ENCODE measurements at regions not wholly inside any gene's neighbourhood (a gene's known extent, or its start where the extent isn't known, plus 50 kb on each side); places are given as distances from the start of the nearest gene placed in this dataset.
A peak's percentile ranks its signal among the peaks of the same experiment; 100 is the strongest.

DNA sequence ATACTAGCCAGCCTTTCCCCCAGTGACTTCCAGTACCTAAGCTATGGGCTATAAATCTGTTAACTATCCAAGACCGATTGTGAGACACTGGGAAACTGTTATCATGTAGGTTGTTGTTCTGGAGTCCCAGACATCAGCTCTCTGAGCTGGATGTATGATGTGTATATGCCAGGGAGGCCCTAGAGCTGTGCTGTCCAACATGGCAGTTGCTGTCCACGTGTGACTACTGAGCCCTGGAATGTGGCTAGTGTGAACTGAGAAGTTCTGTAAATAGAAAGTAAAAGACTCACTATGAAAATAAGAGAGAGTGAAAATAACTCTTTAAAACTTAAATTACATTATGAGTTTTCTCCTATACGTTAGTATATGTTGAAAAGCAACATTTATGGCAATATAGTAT lies 755.8 kb upstream of the FBXO33 start:
- no peak for TF ChIP-seq JUND (IDR thresholded peaks at IDR 0.05; ENCODE audit: low read depth)
- peak in 1 of 2 experiments; percentile 31 for DNase-seq (ENCODE audit: low read depth in 1 of 2, low spot score in 1 of 2)
- in situ Hi-C loops (cut with HindIII; ENCODE audit: low pct_unique_long_range_greater_than_20kb, low sequenced_read_pairs): no loop called here

DNA sequence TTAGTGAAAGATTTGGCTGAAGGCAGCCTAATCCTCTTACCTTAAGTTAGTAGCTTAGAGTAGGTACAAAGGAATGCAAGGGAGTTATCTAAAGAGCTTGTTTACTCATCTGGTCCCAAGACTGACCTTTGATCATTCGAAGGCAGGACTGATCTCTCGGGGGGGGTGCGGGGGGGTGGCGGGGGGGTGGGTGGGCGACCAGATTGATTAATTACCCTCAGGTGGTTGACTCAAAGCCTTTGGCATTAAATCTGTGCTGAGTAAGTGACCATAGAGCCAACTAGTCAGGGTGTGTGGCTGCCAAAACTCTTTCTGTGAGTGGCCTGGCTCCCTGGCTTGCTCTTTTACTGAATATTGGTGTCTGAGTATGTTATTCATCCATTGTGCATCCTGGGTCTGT lies 731.9 kb upstream of the FBXO33 start:
- DNase-seq (ENCODE audit: low read depth in 1 of 2, low spot score in 1 of 2): no peak
- in situ Hi-C loops (cut with HindIII; ENCODE audit: low pct_unique_long_range_greater_than_20kb, low sequenced_read_pairs): no loop called here
- TF ChIP-seq JUND (IDR thresholded peaks at IDR 0.05; ENCODE audit: low read depth): no peak

DNA sequence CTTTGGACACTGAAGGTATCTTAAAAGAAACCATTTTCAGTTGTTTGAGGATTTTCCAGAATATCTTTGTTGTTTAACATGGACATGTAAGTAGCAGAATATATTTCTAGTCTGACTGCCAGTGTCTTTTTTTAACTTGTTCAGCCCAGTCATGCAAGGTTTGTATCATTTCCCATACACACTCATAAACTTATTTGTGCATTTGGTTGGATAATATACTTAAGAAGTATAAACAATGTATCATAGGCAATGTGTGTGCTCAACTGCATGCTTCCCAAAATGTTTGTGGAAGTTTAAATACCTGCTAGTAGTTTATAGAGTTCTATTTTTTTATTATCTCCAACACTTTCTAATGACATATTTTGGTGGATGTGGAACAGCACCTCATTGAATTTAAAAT lies 707.4 kb upstream of the FBXO33 start:
- in situ Hi-C loops (cut with HindIII; ENCODE audit: low pct_unique_long_range_greater_than_20kb, low sequenced_read_pairs): no loop called here
- DNase-seq (ENCODE audit: low read depth in 1 of 2, low spot score in 1 of 2): no peak
- no peak for TF ChIP-seq JUND (IDR thresholded peaks at IDR 0.05; ENCODE audit: low read depth)

DNA sequence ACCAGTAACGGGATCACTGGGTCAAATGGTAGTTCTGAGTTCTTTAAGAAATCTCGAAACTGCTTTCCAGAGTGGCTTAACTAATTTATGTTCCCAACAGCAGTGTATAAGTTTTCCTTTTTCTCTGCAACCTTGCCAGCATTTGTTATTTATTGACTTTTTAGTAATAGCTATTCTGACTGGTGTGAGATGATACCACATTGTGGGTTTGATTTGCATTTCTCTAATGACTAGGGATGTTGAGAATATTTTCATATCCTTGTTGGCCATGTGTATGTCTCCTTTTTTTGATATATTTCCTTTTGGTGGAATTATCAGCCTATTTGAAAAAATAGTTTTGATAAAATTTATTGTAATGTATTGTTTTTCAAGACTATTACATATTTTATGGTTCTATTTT lies 701.2 kb upstream of the FBXO33 start:
- DNase-seq (ENCODE audit: low read depth in 1 of 2, low spot score in 1 of 2): no peak
- in situ Hi-C loops (cut with HindIII; ENCODE audit: low pct_unique_long_range_greater_than_20kb, low sequenced_read_pairs): no loop called here
- TF ChIP-seq JUND (IDR thresholded peaks at IDR 0.05; ENCODE audit: low read depth): no peak

DNA sequence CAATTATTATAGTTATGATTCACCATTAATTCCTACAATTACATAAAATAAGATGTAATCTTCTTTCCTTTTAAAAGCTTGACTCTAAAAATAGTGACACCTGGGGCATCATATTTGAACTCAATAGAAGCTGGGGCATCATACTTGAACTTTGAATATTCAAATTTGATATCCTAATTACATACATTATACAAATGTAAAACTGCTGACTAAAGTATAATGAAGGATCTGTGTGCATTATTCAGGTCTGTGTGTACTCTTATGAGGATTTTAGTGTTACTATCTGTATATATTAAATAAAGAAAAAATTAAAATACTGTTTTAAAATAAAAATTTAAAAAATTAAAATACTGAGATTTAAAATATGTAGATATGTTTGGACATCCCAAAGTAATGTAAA lies 696.9 kb upstream of the FBXO33 start:
- TF ChIP-seq JUND (IDR thresholded peaks at IDR 0.05; ENCODE audit: low read depth): no peak
- no peak for DNase-seq (ENCODE audit: low read depth in 1 of 2, low spot score in 1 of 2)
- in situ Hi-C loops (cut with HindIII; ENCODE audit: low pct_unique_long_range_greater_than_20kb, low sequenced_read_pairs): no loop called here

DNA sequence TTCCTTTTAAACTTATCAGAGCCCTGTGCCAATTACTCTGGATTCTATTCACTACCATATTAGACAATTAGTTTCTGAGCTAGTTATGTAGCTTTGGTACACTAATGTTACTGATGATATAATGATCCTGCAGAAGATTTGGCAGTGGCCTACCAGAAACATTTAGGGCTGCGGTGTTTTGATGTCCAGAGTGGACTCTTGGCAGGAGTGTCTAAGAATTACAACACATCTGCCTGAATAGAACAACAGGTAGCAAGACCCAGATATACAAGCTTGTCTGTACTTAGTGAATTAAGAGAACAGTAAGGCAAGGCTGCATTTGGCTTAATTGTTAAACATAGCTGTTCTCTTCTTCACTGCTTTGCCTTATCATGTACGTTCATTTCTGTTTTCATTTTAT lies 691.6 kb upstream of the FBXO33 start:
- DNase-seq (ENCODE audit: low read depth in 1 of 2, low spot score in 1 of 2): no peak
- TF ChIP-seq JUND (IDR thresholded peaks at IDR 0.05; ENCODE audit: low read depth): no peak
- in situ Hi-C loops (cut with HindIII; ENCODE audit: low pct_unique_long_range_greater_than_20kb, low sequenced_read_pairs): no loop called here

DNA sequence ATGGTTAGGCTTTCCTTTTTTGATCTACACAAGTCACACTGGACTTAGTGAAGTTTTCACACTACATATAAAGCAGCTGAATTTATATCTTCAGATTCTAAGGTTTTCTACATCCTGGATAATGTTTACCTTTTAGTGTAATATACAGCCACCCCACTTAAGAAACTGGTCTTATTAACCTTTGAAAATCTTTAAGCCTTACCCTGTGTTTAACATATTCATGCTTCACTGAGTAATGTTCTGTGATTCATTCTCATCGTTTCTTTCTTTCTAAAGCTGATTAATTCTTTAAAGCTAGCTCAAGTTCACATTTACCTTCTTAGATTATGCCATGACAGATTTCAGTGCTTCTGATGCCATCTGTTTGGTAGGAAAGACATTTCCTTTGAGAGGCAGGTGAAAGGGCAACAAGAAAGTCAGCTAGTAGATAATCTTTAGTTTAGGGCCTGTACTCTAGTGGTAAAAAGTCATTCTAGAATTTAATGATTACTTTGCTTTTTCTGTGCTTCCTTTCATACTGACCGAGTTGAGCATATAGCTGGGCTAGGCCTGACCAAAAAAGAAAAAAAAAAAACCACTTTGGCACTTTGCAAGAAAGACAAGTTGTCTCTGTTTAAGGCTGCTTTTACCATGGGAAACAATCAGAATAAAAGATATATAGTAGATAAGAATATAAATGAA lies 690.9 kb upstream of the FBXO33 start:
- in situ Hi-C loops (cut with HindIII; ENCODE audit: low pct_unique_long_range_greater_than_20kb, low sequenced_read_pairs): no loop called here
- DNase-seq (ENCODE audit: low read depth in 1 of 2, low spot score in 1 of 2): no peak
- no peak for TF ChIP-seq JUND (IDR thresholded peaks at IDR 0.05; ENCODE audit: low read depth)

DNA sequence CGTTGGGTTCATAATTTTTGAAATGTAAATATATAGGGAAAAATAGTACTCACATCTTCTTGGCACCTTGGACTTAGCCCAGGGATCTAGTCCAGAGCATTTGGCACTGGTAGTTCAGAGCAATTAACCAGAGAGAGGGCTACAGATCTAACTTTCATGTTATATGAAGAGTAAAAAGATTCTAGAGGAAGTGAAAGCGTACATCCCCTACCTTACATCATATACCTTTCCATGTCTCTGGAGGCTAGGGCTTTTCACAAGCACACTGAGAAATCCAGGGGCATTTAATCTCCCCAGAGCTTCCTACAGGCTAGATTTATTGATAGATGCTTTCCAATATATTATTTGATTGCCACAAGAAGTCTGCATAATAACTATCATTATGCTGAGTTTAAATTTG lies 687.5 kb upstream of the FBXO33 start:
- in situ Hi-C loops (cut with HindIII; ENCODE audit: low pct_unique_long_range_greater_than_20kb, low sequenced_read_pairs): no loop called here
- no peak for DNase-seq (ENCODE audit: low read depth in 1 of 2, low spot score in 1 of 2)
- no peak for TF ChIP-seq JUND (IDR thresholded peaks at IDR 0.05; ENCODE audit: low read depth)

DNA sequence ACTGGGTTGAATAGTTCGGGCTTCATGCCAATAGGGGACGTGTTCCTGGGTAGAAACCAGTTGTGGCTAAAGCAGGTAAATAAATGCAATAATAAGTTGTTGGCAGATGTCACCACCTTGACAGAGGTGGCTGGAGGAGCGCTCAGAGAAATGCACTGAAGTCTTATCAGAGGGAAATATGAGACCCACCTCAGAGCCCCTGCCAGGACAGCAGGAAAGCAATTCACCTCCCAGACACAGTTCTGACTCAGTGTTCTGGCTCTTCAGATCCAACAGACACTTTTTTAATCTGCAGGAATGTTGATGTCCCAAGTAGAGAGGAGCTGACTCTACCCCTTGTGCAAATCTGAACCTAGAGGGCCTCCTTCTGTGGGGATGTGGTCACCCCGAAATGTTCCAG lies 687.1 kb upstream of the FBXO33 start:
- no peak for DNase-seq (ENCODE audit: low read depth in 1 of 2, low spot score in 1 of 2)
- no peak for TF ChIP-seq JUND (IDR thresholded peaks at IDR 0.05; ENCODE audit: low read depth)
- in situ Hi-C loops (cut with HindIII; ENCODE audit: low pct_unique_long_range_greater_than_20kb, low sequenced_read_pairs): no loop called here

DNA sequence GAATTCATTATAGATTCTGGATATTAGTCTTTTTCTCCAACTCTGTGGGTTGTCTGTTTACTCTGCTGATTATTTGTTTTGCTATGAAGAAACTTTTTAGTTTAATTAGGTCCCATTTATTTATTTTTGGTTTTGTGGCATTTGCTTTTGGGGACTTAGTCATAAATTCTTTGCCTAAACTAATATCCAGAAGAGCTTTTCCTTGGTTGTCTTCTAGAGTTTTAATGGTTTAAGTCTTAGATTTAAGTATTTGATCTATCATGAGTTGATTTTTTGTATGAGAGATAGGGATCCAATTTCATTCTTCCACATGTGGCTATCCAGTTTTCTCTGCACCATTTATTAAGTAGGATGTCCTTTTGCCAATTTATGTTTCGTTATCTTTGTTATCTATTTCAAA lies 683.4 kb upstream of the FBXO33 start:
- in situ Hi-C loops (cut with HindIII; ENCODE audit: low pct_unique_long_range_greater_than_20kb, low sequenced_read_pairs): no loop called here
- DNase-seq (ENCODE audit: low read depth in 1 of 2, low spot score in 1 of 2): peak in 1 of 2 experiments; percentile 12
- TF ChIP-seq JUND (IDR thresholded peaks at IDR 0.05; ENCODE audit: low read depth): no peak

DNA sequence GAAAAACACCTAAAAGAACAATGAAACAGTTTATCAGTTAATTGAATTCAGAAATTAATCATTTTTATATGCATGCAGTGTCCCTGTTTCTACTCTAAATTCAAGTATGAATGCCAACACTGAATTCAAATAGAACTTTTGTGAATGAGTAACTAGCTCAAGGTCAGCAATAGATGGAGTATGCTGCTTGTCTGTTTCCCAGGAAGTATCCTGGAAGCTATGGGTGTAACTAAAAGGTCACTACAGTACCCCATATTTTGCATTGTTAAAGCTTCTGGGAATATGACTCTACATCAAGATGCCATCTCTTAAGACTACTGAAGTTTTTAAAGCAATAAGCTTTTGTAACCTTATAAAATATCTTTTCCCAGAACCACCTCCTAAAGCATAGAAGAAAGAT lies 681.4 kb upstream of the FBXO33 start:
- no peak for TF ChIP-seq JUND (IDR thresholded peaks at IDR 0.05; ENCODE audit: low read depth)
- in situ Hi-C loops (cut with HindIII; ENCODE audit: low pct_unique_long_range_greater_than_20kb, low sequenced_read_pairs): no loop called here
- no peak for DNase-seq (ENCODE audit: low read depth in 1 of 2, low spot score in 1 of 2)

DNA sequence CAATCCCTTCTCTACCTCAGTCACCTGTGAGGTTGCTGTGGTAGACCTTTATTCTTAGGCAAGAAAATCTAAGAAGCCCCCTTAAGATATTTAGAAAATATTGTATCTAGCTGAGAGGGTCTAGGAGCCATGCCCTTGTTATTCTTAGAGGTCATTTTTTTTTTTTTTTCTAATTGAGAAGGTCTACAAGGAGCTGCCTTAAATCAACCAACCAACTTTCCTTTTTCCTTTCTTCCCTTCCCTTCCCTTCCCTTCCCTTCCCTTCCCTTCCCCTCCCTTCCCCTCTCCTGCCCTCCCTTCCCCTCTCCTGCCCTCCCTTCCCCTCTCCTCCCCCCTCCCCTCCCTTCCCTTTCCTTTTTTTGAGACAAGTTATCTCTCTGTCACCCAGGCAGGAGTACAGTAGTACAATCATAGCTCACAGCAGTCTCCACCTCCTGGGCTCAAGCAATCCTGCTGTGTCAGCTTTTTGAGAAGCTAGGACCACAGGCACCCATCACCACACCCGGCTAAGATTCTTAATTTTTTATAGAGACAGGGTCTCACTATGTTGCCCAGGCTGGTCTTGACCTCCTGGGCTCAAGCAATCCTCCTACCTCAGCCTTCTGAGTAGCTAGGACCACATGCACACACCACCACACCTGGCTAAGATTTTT lies 668.4 kb upstream of the FBXO33 start:
- no peak for DNase-seq (ENCODE audit: low read depth in 1 of 2, low spot score in 1 of 2)
- in situ Hi-C loops (cut with HindIII; ENCODE audit: low pct_unique_long_range_greater_than_20kb, low sequenced_read_pairs): no loop called here
- TF ChIP-seq JUND (IDR thresholded peaks at IDR 0.05; ENCODE audit: low read depth): no peak

DNA sequence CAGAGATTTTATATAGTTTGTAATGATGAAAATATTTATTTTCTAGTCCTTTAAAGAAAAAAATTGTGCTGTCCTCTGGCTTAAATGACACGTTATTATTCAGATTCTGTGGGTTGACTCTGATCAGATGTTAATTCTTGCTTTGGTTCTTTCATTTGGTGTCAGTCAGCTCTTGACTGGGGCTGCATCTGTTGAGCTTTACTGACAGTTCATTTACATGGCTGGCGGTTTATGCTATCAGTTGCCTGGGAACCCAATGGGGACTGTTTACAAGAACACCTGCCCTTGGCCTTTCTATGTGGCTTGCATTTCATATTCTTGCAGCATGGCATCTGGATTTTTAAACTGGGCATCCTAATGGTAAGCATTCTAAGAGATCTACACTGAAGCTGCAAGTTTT lies 667.1 kb upstream of the FBXO33 start:
- no peak for DNase-seq (ENCODE audit: low read depth in 1 of 2, low spot score in 1 of 2)

DNA sequence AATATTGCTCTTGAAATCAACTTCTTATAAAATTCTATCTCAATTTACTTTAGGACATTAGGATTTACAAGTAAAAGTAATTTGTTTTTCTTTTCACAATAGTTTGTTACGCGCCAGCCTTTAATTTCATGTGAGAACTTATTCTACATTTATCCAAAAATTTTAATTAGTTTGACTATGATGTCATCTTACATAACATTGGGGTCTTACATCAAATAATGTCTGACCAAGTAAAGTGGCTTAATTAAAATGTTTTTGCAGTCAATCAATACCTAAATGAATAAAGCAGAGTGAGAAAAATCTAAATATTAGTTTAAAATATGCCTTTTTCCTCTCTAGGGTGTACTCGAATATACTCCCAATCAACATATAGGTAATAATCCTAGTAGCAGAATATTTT lies 666.2 kb upstream of the FBXO33 start:
- in situ Hi-C loops (cut with HindIII; ENCODE audit: low pct_unique_long_range_greater_than_20kb, low sequenced_read_pairs): no loop called here
- DNase-seq (ENCODE audit: low read depth in 1 of 2, low spot score in 1 of 2): no peak
- TF ChIP-seq JUND (IDR thresholded peaks at IDR 0.05; ENCODE audit: low read depth): no peak

More for the DNA sequence above, 667.1 kb upstream of the FBXO33 start:
- in situ Hi-C loops (cut with HindIII; ENCODE audit: low pct_unique_long_range_greater_than_20kb, low sequenced_read_pairs): no loop called here
- TF ChIP-seq JUND (IDR thresholded peaks at IDR 0.05; ENCODE audit: low read depth): no peak

Data from T47D (cell line).